A673 (cell line): ENCODE measurements at regions not wholly inside any gene's neighbourhood (a gene's known extent, or its start where the extent isn't known, plus 50 kb on each side); places are given as distances from the start of the nearest gene placed in this dataset.

Source experiments
- BruUV-seq: library from RNA; stranded (reverse); fragments of 400-500 nt; replicated peaks from 2 replicates; lab custom pipeline; 2021; lab: Mats Ljungman, UMichigan
- CTCF ChIA-PET: fragments of 300-600 bp; sonication (Branson Sonifier 250); formaldehyde crosslinking; loops from one replicate; lab custom pipeline; 2022; ENCODE audit warnings: antibody characterized with exemption; lab: Charles Lee
- POLR2A ChIA-PET: fragments of 300-600 bp; sonication (Branson Sonifier 250); formaldehyde crosslinking; loops from one replicate; lab custom pipeline; 2022; ENCODE audit warnings: antibody characterized with exemption; ENCODE audit not compliant: low non-redundant PET; lab: Charles Lee
- DNase-seq: peaks from one replicate; pipeline ENCODE4 v3.0.0-alpha.2; 2015; ENCODE audit warnings: low spot score
- H3K27ac ChIP-seq: fragments of 200-600 bp; sonication (generic); 2 replicates; pipeline ENCODE4 v1.5.1; 2016; ENCODE audit warnings: mixed run types, low read depth, mild to moderate bottlenecking, mixed read lengths, antibody characterized with exemption, low read length; ENCODE audit not compliant: poor library complexity, severe bottlenecking
- H3K27me3 ChIP-seq: fragments of 200-600 bp; sonication (generic); replicated peaks from 2 replicates; pipeline ENCODE4 v1.6.1; 2017; ENCODE audit warnings: mixed run types, low read depth, mild to moderate bottlenecking, mixed read lengths, antibody characterized with exemption, low read length; ENCODE audit not compliant: insufficient read depth, poor library complexity
- H3K36me3 ChIP-seq: fragments of 200-600 bp; sonication (generic); 2 replicates; pipeline ENCODE4 v1.6.1; 2016; ENCODE audit warnings: mixed run types, mild to moderate bottlenecking, mixed read lengths, antibody characterized with exemption, low read length; ENCODE audit not compliant: insufficient read depth, poor library complexity, severe bottlenecking
- H3K4me1 ChIP-seq: fragments of 200-600 bp; sonication (generic); 2 replicates; pipeline ENCODE4 v1.6.1; 2017; ENCODE audit warnings: mixed run types, mild to moderate bottlenecking, mixed read lengths, antibody characterized with exemption, low read length; ENCODE audit not compliant: insufficient read depth, poor library complexity, severe bottlenecking
- H3K4me3 ChIP-seq: fragments of 200-600 bp; sonication (generic); 2 replicates; pipeline ENCODE4 v1.5.1; 2016; ENCODE audit warnings: low read depth, mixed run types, mild to moderate bottlenecking, mixed read lengths, low read length; ENCODE audit not compliant: poor library complexity, severe bottlenecking
- H3K9me3 ChIP-seq: fragments of 200-600 bp; sonication (generic); 2 replicates; pipeline ENCODE4 v1.6.1; 2016; ENCODE audit warnings: mixed run types, low read depth, mild to moderate bottlenecking, mixed read lengths, antibody characterized with exemption, low read length; ENCODE audit not compliant: poor library complexity, severe bottlenecking
- CTCF ChIP-seq: fragments of 300-800, 200-600 bp; sonication (generic); conservative IDR thresholded peaks from 2 replicates; pipeline ENCODE4 v1.5.1; 2017; ENCODE audit warnings: low read depth, mild to moderate bottlenecking, antibody characterized with exemption, low read length, moderate library complexity, mixed read lengths
- EZH2 ChIP-seq: fragments of 200-600 bp; sonication (generic); IDR thresholded peaks from 2 replicates; pipeline ENCODE4 v1.6.1; 2017; ENCODE audit warnings: borderline replicate concordance, low read depth, mild to moderate bottlenecking, mixed read lengths, antibody characterized with exemption, low read length; ENCODE audit not compliant: poor library complexity, severe bottlenecking
- intact Hi-C: fragments of 100-400 bp; cut with micrococcal nuclease; formaldehyde crosslinking; loops from one replicate; pipeline ENCODE4 v1.10.0; 2022; ENCODE audit not compliant: unreplicated experiment

- intact Hi-C loops: no loop called here
- BruUV-seq: no TSS peak
- H3K36me3 ChIP-seq: no peaks in the 10 kb centered on the region
- H3K4me3 ChIP-seq: no peak overlapping the region
- TF ChIP-seq EZH2 (no peak), CTCF (no peak)
- ChIA-PET POLR2A (no interaction called here), CTCF (no interaction called here)
- H3K4me1 ChIP-seq: no peaks in the 10 kb centered on the region
- H3K27me3 ChIP-seq: peaks cover 78% of the 10 kb centered on the region
- no peak overlapping the region for H3K27ac ChIP-seq
- H3K9me3 ChIP-seq: no peaks in the 10 kb centered on the region
- DNase-seq: no peak
Observed at GRCh38 chr10:120748519-120748918, 102.6 kb upstream of the WDR11 start.

GRCh38 chr10:120749072-120749471 is 102.1 kb upstream of the WDR11 start:
- Histone ChIP-seq H3K4me1 (no peaks in the 10 kb centered on the region), H3K36me3 (no peaks in the 10 kb centered on the region), H3K4me3 (no peak overlapping the region), H3K27me3 (peaks cover 77% of the 10 kb centered on the region), H3K9me3 (no peaks in the 10 kb centered on the region), H3K27ac (no peak overlapping the region)
- POLR2A ChIA-PET: no interaction called here
- CTCF ChIA-PET: no interaction called here
- intact Hi-C loops: no loop called here
- no TSS peak for BruUV-seq
- no peak for TF ChIP-seq CTCF
- no peak for TF ChIP-seq EZH2
- DNase-seq: no peak

GRCh38 chr10:120749856-120750566 is 101.2 kb upstream of the WDR11 start:
- TF ChIP-seq EZH2 (no peak), CTCF (no peak)
- DNase-seq: no peak
- Histone ChIP-seq H3K27me3 (peaks cover 77% of the 10 kb centered on the region), H3K4me1 (no peaks in the 10 kb centered on the region), H3K36me3 (no peaks in the 10 kb centered on the region), H3K9me3 (no peaks in the 10 kb centered on the region), H3K27ac (no peak overlapping the region), H3K4me3 (no peak overlapping the region)
- POLR2A ChIA-PET: no interaction called here
- intact Hi-C loops: no loop called here
- CTCF ChIA-PET: no interaction called here
- BruUV-seq: no TSS peak
